Omental fat pad (tissue), 3 donors: ENCODE measurements at regions not wholly inside any gene's neighbourhood (a gene's known extent, or its start where the extent isn't known, plus 50 kb on each side); places are given as distances from the start of the nearest gene placed in this dataset.
"Not testable (repeated sequence)": the region's sequence is repeated elsewhere in the genome, so short reads cannot be mapped to it uniquely, and the experiment has no call there.

ENCODE experiments used
- ATAC-seq: fragments of 150-250 bp; one replicate; pipeline ENCODE4 v1.9.1; 2016; ENCODE audit warnings: mild to moderate bottlenecking, moderate library complexity; ENCODE audit not compliant: low FRiP score
- DNase-seq: peaks from one replicate; pipeline ENCODE4 v3.0.0-alpha.2; 2019; ENCODE audit warnings: low spot score
- CTCF ChIP-seq, 3 donors: fragments of 450-650 bp; IDR thresholded peaks; one replicate each; pipeline ENCODE4 v1.5.1; 2016 to 2017; ENCODE audit warnings: antibody characterized with exemption in 3 of 3, mild to moderate bottlenecking in 3 of 3, moderate library complexity in 2 of 3

GRCh38 chr13:91046715-91047327 is 300.7 kb upstream of the MIR17HG start:
- TF ChIP-seq CTCF (IDR thresholded peaks at IDR 0.05), result no peak
- no peak for ATAC-seq
- no peak for DNase-seq

GRCh38 chr13:91050970-91051369 is 296.5 kb upstream of the MIR17HG start:
- TF ChIP-seq CTCF (IDR thresholded peaks at IDR 0.05), result no peak
- ATAC-seq, result no peak
- no peak for DNase-seq

GRCh38 chr13:91052876-91053275 is 294.6 kb upstream of the MIR17HG start:
- no peak for TF ChIP-seq CTCF (IDR thresholded peaks at IDR 0.05)
- DNase-seq (no peak), ATAC-seq (no peak)

GRCh38 chr13:91053318-91054065 is 294.0 kb upstream of the MIR17HG start:
- no peak for ATAC-seq
- TF ChIP-seq CTCF (IDR thresholded peaks at IDR 0.05), result no peak
- no peak for DNase-seq

GRCh38 chr13:91054902-91055301 is 292.6 kb upstream of the MIR17HG start:
- ATAC-seq, result no peak

GRCh38 chr13:91056746-91057145 is 290.7 kb upstream of the MIR17HG start:
- TF ChIP-seq CTCF (IDR thresholded peaks at IDR 0.05), result no peak
- ATAC-seq (no peak), DNase-seq (no peak)

More at GRCh38 chr13:91054902-91055301, 292.6 kb upstream of the MIR17HG start:
- no peak for TF ChIP-seq CTCF (IDR thresholded peaks at IDR 0.05)
- no peak for DNase-seq

- not testable (repeated sequence) for ATAC-seq, DNase-seq
Measured at GRCh38 chr13:91057507-91057906, 290.0 kb upstream of the MIR17HG start.
